IPS-18c (cell line): ENCODE measurements at regions not wholly inside any gene's neighbourhood (a gene's known extent, or its start where the extent isn't known, plus 50 kb on each side); places are given as distances from the start of the nearest gene placed in this dataset.
"Not testable (repeated sequence)": the region's sequence is repeated elsewhere in the genome, so short reads cannot be mapped to it uniquely, and the experiment has no call there.

Experiments used
- H3K4me3 ChIP-seq: 2 replicates; pipeline ENCODE4 v1.7.0; 2013; ENCODE audit warnings: low read depth, mild to moderate bottlenecking, low read length, moderate library complexity; ENCODE audit not compliant: insufficient read depth
- H3K9me3 ChIP-seq: one replicate; pipeline ENCODE4 v1.6.1; 2013; ENCODE audit warnings: mild to moderate bottlenecking, low read length, moderate library complexity; ENCODE audit not compliant: control insufficient read depth, insufficient read depth

GRCh38 chrX:1816387-1816982 lies 201.6 kb downstream of the ASMT start:
- H3K4me3 ChIP-seq, H3K9me3 ChIP-seq: not testable (repeated sequence)

- no peak overlapping the region for H3K4me3 ChIP-seq
Observed at GRCh38 chrX:1821846-1822245, 207.0 kb downstream of the ASMT start.

GRCh38 chrX:1824855-1825254 lies 210.0 kb downstream of the ASMT start:
- no peaks in the 10 kb centered on the region for H3K9me3 ChIP-seq
- H3K4me3 ChIP-seq = no peak overlapping the region

More at GRCh38 chrX:1821846-1822245, 207.0 kb downstream of the ASMT start:
- no peaks in the 10 kb centered on the region for H3K9me3 ChIP-seq

- H3K9me3 ChIP-seq = no peaks in the 10 kb centered on the region
- H3K4me3 ChIP-seq = no peak overlapping the region; the same call in 1 of the 2 replicates
Observed at GRCh38 chrX:1833656-1834360, 218.9 kb downstream of the ASMT start.

- H3K4me3 ChIP-seq = no peak overlapping the region
- H3K9me3 ChIP-seq = no peaks in the 10 kb centered on the region
Observed at GRCh38 chrX:1835056-1835455, 220.2 kb downstream of the ASMT start.

- H3K9me3 ChIP-seq = no peaks in the 10 kb centered on the region
- no peak overlapping the region for H3K4me3 ChIP-seq
Observed at GRCh38 chrX:1836683-1837082, 221.8 kb downstream of the ASMT start.

- no peaks in the 10 kb centered on the region for H3K9me3 ChIP-seq
- no peak overlapping the region for H3K4me3 ChIP-seq
Observed at GRCh38 chrX:1841746-1842145, 226.9 kb downstream of the ASMT start.

GRCh38 chrX:1847000-1847399 lies 232.1 kb downstream of the ASMT start:
- not testable (repeated sequence) for H3K9me3 ChIP-seq, H3K4me3 ChIP-seq

- not testable (repeated sequence) for H3K9me3 ChIP-seq, H3K4me3 ChIP-seq
Observed at GRCh38 chrX:1847790-1848189, 232.9 kb downstream of the ASMT start.

GRCh38 chrX:1851527-1851926 lies 236.7 kb downstream of the ASMT start:
- Histone ChIP-seq H3K9me3 (peaks cover 2% of the 10 kb centered on the region), H3K4me3 (no peak overlapping the region)

- H3K9me3 ChIP-seq = peaks cover 2% of the 10 kb centered on the region
- no peak overlapping the region for H3K4me3 ChIP-seq
Observed at GRCh38 chrX:1852082-1852481, 237.2 kb downstream of the ASMT start.

- H3K9me3 ChIP-seq = peaks cover 2% of the 10 kb centered on the region
- H3K4me3 ChIP-seq = no peak overlapping the region
Observed at GRCh38 chrX:1853447-1853846, 238.6 kb downstream of the ASMT start.

GRCh38 chrX:1853916-1854315 lies 239.1 kb downstream of the ASMT start:
- peaks cover 2% of the 10 kb centered on the region for H3K9me3 ChIP-seq
- no peak overlapping the region for H3K4me3 ChIP-seq

- not testable (repeated sequence) for H3K4me3 ChIP-seq, H3K9me3 ChIP-seq
Observed at GRCh38 chrX:1854861-1855260, 240.0 kb downstream of the ASMT start.

GRCh38 chrX:1859266-1859665 lies 244.4 kb downstream of the ASMT start:
- not testable (repeated sequence) for H3K9me3 ChIP-seq, H3K4me3 ChIP-seq

GRCh38 chrX:1860936-1861594 lies 246.2 kb downstream of the ASMT start:
- H3K9me3 ChIP-seq = no peaks in the 10 kb centered on the region
- H3K4me3 ChIP-seq = no peak overlapping the region

- H3K9me3 ChIP-seq, H3K4me3 ChIP-seq: not testable (repeated sequence)
Observed at GRCh38 chrX:1863995-1864394, 249.1 kb downstream of the ASMT start.

- no peaks in the 10 kb centered on the region for H3K9me3 ChIP-seq
Observed at GRCh38 chrX:1870421-1870820, 255.6 kb downstream of the ASMT start.

More at GRCh38 chrX:1870421-1870820, 255.6 kb downstream of the ASMT start:
- no peak overlapping the region for H3K4me3 ChIP-seq
